BLaER1 treated with 17β-estradiol and CSF1 and Interleukin-3, amounts not matched to agents 10 nM and 100 nM (cell line): ENCODE measurements at regions not wholly inside any gene's neighbourhood (a gene's known extent, or its start where the extent isn't known, plus 50 kb on each side); places are given as distances from the start of the nearest gene placed in this dataset.
"Not testable (repeated sequence)": the region's sequence is repeated elsewhere in the genome, so short reads cannot be mapped to it uniquely, and the experiment has no call there.

ENCODE experiments used
- H3K27ac ChIP-seq, 11 experiments: shearing (Covaris generic); formaldehyde crosslinking; 2 replicates each; pipeline ENCODE4 v1.8.1; 2022
- H3K27me3 ChIP-seq, 11 experiments: shearing (Covaris generic); formaldehyde crosslinking; 2 replicates each; pipeline ENCODE4 v1.8.1; 2022
- H3K36me3 ChIP-seq, 11 experiments: shearing (Covaris generic); formaldehyde crosslinking; 2 replicates each; pipeline ENCODE4 v1.8.1; 2022
- H3K4me1 ChIP-seq, 10 experiments: shearing (Covaris generic); formaldehyde crosslinking; 2 replicates each; pipeline ENCODE4 v1.8.1; 2022
- H3K4me2 ChIP-seq, 11 experiments: shearing (Covaris generic); formaldehyde crosslinking; 2 replicates each; pipeline ENCODE4 v1.8.1; 2022
- H3K4me3 ChIP-seq, 10 experiments: shearing (Covaris generic); formaldehyde crosslinking; 2 replicates each; pipeline ENCODE4 v1.8.1; 2022
- H3K9ac ChIP-seq, 11 experiments: shearing (Covaris generic); formaldehyde crosslinking; 2 replicates each; pipeline ENCODE4 v1.8.1; 2022
- H3K9me3 ChIP-seq, 11 experiments: shearing (Covaris generic); formaldehyde crosslinking; replicated peaks in 1 of 11; 2 replicates each; pipeline ENCODE4 v1.8.1; 2022
- H4K20me1 ChIP-seq, 11 experiments: shearing (Covaris generic); formaldehyde crosslinking; 2 replicates each; pipeline ENCODE4 v1.8.1; 2022
- Cebpa-rat ChIP-seq, 11 experiments: shearing (Covaris generic); IDR thresholded peaks; 2 replicates each; pipeline ENCODE4 v1.8.1; 2022

- Histone ChIP-seq H3K4me3 (no peak overlapping the region), H3K36me3 (no peaks in the 10 kb centered on the region), H3K4me1 (no peaks in the 10 kb centered on the region), H4K20me1 (no peaks in the 10 kb centered on the region), H3K9me3 (peaks cover 0 to 9% (median 0%) of the 10 kb centered on the region in 11 experiments; a peak in 5 of 22 replicates), H3K4me2 (no peak overlapping the region), H3K27me3 (no peaks in the 10 kb centered on the region), H3K9ac (no peak overlapping the region), H3K27ac (no peak overlapping the region)
- no peak for TF ChIP-seq Cebpa-rat (IDR thresholded peaks at IDR 0.05)
Observed at GRCh38 chr10:125415964-125416363, 255.6 kb upstream of the CTBP2 start.

GRCh38 chr10:125415006-125415633, 254.8 kb upstream of the CTBP2 start:
- TF ChIP-seq Cebpa-rat (IDR thresholded peaks at IDR 0.05) = no peak
- H4K20me1 ChIP-seq = no peaks in the 10 kb centered on the region
- no peak overlapping the region for H3K9ac ChIP-seq
- H3K4me3 ChIP-seq = no peak overlapping the region
- no peaks in the 10 kb centered on the region for H3K27me3 ChIP-seq
- no peak overlapping the region for H3K4me2 ChIP-seq
- H3K4me1 ChIP-seq = no peaks in the 10 kb centered on the region
- H3K9me3 ChIP-seq = peaks cover 0 to 13% (median 0%) of the 10 kb centered on the region in 11 experiments; a peak in 5 of 22 replicates
- no peaks in the 10 kb centered on the region for H3K36me3 ChIP-seq
- no peak overlapping the region for H3K27ac ChIP-seq

- H3K27me3 ChIP-seq = no peaks in the 10 kb centered on the region
- H3K4me1 ChIP-seq = no peaks in the 10 kb centered on the region
- peaks cover 0 to 21% (median 2%) of the 10 kb centered on the region in 11 experiments; a peak in 7 of 22 replicates for H3K9me3 ChIP-seq
- no peak overlapping the region for H3K4me2 ChIP-seq
- H3K9ac ChIP-seq = no peak overlapping the region
- no peaks in the 10 kb centered on the region for H4K20me1 ChIP-seq
- H3K4me3 ChIP-seq = no peak overlapping the region
- H3K36me3 ChIP-seq = no peaks in the 10 kb centered on the region
- no peak overlapping the region for H3K27ac ChIP-seq
- no peak for TF ChIP-seq Cebpa-rat (IDR thresholded peaks at IDR 0.05)
Observed at GRCh38 chr10:125411724-125412123, 251.4 kb upstream of the CTBP2 start.

GRCh38 chr10:125409756-125410155, 249.4 kb upstream of the CTBP2 start:
- peaks cover 5 to 35% (median 9%) of the 10 kb centered on the region in 11 experiments; a peak in 17 of 22 replicates for H3K9me3 ChIP-seq
- H3K4me3 ChIP-seq = no peak overlapping the region
- no peak overlapping the region for H3K9ac ChIP-seq
- no peak overlapping the region for H3K27ac ChIP-seq
- H3K4me1 ChIP-seq = no peaks in the 10 kb centered on the region
- TF ChIP-seq Cebpa-rat (IDR thresholded peaks at IDR 0.05) = no peak
- H4K20me1 ChIP-seq = no peaks in the 10 kb centered on the region
- no peak overlapping the region for H3K4me2 ChIP-seq
- no peaks in the 10 kb centered on the region for H3K27me3 ChIP-seq
- H3K36me3 ChIP-seq = no peaks in the 10 kb centered on the region

- Histone ChIP-seq H3K27ac (no peak overlapping the region), H4K20me1 (no peaks in the 10 kb centered on the region), H3K4me1 (no peaks in the 10 kb centered on the region), H3K9me3 (peaks cover 9 to 41% (median 14%) of the 10 kb centered on the region in 11 experiments; a peak in 18 of 22 replicates), H3K4me3 (no peak overlapping the region), H3K36me3 (no peaks in the 10 kb centered on the region), H3K9ac (no peak overlapping the region), H3K4me2 (no peak overlapping the region), H3K27me3 (no peaks in the 10 kb centered on the region)
- no peak for TF ChIP-seq Cebpa-rat (IDR thresholded peaks at IDR 0.05)
Observed at GRCh38 chr10:125407557-125407956, 247.2 kb upstream of the CTBP2 start.

GRCh38 chr10:125407000-125407502, 246.7 kb upstream of the CTBP2 start:
- H3K36me3 ChIP-seq = no peaks in the 10 kb centered on the region
- no peaks in the 10 kb centered on the region for H4K20me1 ChIP-seq
- no peak overlapping the region for H3K9ac ChIP-seq
- H3K4me2 ChIP-seq = no peak overlapping the region
- H3K27ac ChIP-seq = no peak overlapping the region
- TF ChIP-seq Cebpa-rat (IDR thresholded peaks at IDR 0.05) = no peak
- peaks cover 9 to 44% (median 16%) of the 10 kb centered on the region in 11 experiments; a peak in 18 of 22 replicates for H3K9me3 ChIP-seq
- H3K4me3 ChIP-seq = no peak overlapping the region
- no peaks in the 10 kb centered on the region for H3K27me3 ChIP-seq
- no peaks in the 10 kb centered on the region for H3K4me1 ChIP-seq

- H3K4me1 ChIP-seq, H3K9ac ChIP-seq, H3K27me3 ChIP-seq, H3K4me3 ChIP-seq, H3K36me3 ChIP-seq, H3K4me2 ChIP-seq, H3K27ac ChIP-seq, H4K20me1 ChIP-seq: not testable (repeated sequence)
- peak in 8 of 11 experiments; percentile 11 to 86 (median 53); a peak in 10 of 22 replicates for TF ChIP-seq Cebpa-rat (IDR thresholded peaks at IDR 0.05)
- H3K9me3 ChIP-seq = peaks cover 9 to 35% (median 17%) of the 10 kb centered on the region in 11 experiments; a peak in 18 of 22 replicates
Observed at GRCh38 chr10:125404902-125405301, 244.5 kb upstream of the CTBP2 start.

- no peaks in the 10 kb centered on the region for H4K20me1 ChIP-seq
- no peaks in the 10 kb centered on the region for H3K4me1 ChIP-seq
- H3K27ac ChIP-seq = no peak overlapping the region
- no peak for TF ChIP-seq Cebpa-rat (IDR thresholded peaks at IDR 0.05)
- peaks cover 7 to 25% (median 13%) of the 10 kb centered on the region in 11 experiments; a peak in 16 of 22 replicates for H3K9me3 ChIP-seq
- no peak overlapping the region for H3K4me3 ChIP-seq
- no peak overlapping the region for H3K9ac ChIP-seq
- no peak overlapping the region for H3K4me2 ChIP-seq
- H3K27me3 ChIP-seq = no peaks in the 10 kb centered on the region
- no peaks in the 10 kb centered on the region for H3K36me3 ChIP-seq
Observed at GRCh38 chr10:125401462-125401861, 241.1 kb upstream of the CTBP2 start.

- no peaks in the 10 kb centered on the region for H3K4me1 ChIP-seq
- no peaks in the 10 kb centered on the region for H4K20me1 ChIP-seq
- no peak overlapping the region for H3K27ac ChIP-seq
- no peak overlapping the region for H3K4me2 ChIP-seq
- H3K4me3 ChIP-seq = no peak overlapping the region
- H3K9me3 ChIP-seq = peaks cover 0 to 8% (median 1%) of the 10 kb centered on the region in 11 experiments; a peak in 8 of 22 replicates
- H3K9ac ChIP-seq = no peak overlapping the region
- no peaks in the 10 kb centered on the region for H3K27me3 ChIP-seq
- no peaks in the 10 kb centered on the region for H3K36me3 ChIP-seq
- TF ChIP-seq Cebpa-rat (IDR thresholded peaks at IDR 0.05) = no peak
Observed at GRCh38 chr10:125399289-125399688, 238.9 kb upstream of the CTBP2 start.

GRCh38 chr10:125398270-125398669, 237.9 kb upstream of the CTBP2 start:
- H3K27me3 ChIP-seq = no peaks in the 10 kb centered on the region
- no peaks in the 10 kb centered on the region for H4K20me1 ChIP-seq
- TF ChIP-seq Cebpa-rat (IDR thresholded peaks at IDR 0.05) = no peak
- peaks cover 0 to 6% (median 0%) of the 10 kb centered on the region in 11 experiments; a peak in 3 of 22 replicates for H3K9me3 ChIP-seq
- H3K27ac ChIP-seq = no peak overlapping the region
- H3K9ac ChIP-seq = no peak overlapping the region
- no peak overlapping the region for H3K4me3 ChIP-seq
- H3K36me3 ChIP-seq = no peaks in the 10 kb centered on the region
- H3K4me1 ChIP-seq = no peaks in the 10 kb centered on the region
- H3K4me2 ChIP-seq = no peak overlapping the region
